ENCODE measurements at regions not wholly inside any gene's neighbourhood (a gene's known extent, or its start where the extent isn't known, plus 50 kb on each side); places are given as distances from the start of the nearest gene placed in this dataset.

DNA sequence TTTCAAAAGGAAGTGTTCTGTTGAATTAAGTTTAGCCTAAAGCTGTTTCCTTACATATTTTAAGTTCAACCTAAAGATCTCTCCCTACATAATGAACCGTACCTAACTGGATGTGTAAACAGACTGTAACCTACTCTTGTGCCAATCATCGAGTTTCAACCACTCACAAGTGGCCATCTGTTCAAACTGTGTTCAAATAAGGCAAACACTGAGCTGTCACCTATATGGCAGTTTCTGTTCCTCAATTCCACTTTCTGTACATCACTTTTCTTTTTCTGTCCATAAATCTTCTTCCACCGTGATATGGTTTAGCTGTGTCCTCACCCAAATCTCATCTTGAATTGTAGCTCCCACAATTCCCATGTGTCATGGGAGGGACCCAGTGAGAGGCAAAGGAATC is 428.6 kb downstream of the HACE1 start:
- no peaks in the 10 kb centered on the region; the same call in 1 of the 2 replicates for H3K27me3 ChIP-seq (ENCODE audit: control insufficient read depth, insufficient read depth, low read length)
- no peak overlapping the region for H3K4me3 ChIP-seq (ENCODE audit: low read length)
- H3K27ac ChIP-seq (ENCODE audit: low read length) = no peak overlapping the region
- no CpG with 5 or more reads among the region's 3 CpGs for WGBS (ENCODE audit: insufficient coverage, insufficient read length)
- no peaks in the 10 kb centered on the region for H3K9me3 ChIP-seq (ENCODE audit: control insufficient read depth, insufficient read depth, low read length)
- no peak for DNase-seq (ENCODE audit: low read depth, low spot score)
- H3K4me1 ChIP-seq (ENCODE audit: control insufficient read depth, insufficient read depth, low read length) = no peaks in the 10 kb centered on the region
- H3K36me3 ChIP-seq (ENCODE audit: control insufficient read depth, insufficient read depth, low read length) = no peaks in the 10 kb centered on the region

DNA sequence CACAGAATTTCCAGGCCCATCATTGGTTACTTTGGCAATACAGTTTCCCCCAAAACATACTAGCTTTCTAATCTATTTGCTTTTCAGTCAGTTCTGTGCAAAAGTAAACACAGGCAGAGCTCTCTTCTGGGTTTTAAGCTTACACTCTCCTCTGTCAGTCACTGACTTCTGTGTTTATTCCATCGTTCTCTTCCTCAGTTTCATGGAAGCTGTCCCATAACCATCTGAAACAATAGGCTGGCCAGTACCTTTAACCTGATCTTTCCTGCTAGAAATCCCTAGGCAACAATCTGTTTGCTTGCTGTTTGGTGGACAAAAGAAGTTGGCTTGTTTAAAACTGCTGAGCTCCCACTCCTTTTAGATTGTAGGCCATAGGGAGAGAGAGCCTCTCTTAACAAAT is 431.5 kb downstream of the HACE1 start:
- no CpG with 5 or more reads among the region's 1 CpG for WGBS (ENCODE audit: insufficient coverage, insufficient read length)
- H3K27me3 ChIP-seq (ENCODE audit: control insufficient read depth, insufficient read depth, low read length) = no peaks in the 10 kb centered on the region; the same call in 1 of the 2 replicates
- no peak for DNase-seq (ENCODE audit: low read depth, low spot score)
- H3K4me1 ChIP-seq (ENCODE audit: control insufficient read depth, insufficient read depth, low read length) = no peaks in the 10 kb centered on the region
- no peaks in the 10 kb centered on the region for H3K36me3 ChIP-seq (ENCODE audit: control insufficient read depth, insufficient read depth, low read length)
- H3K9me3 ChIP-seq (ENCODE audit: control insufficient read depth, insufficient read depth, low read length) = no peaks in the 10 kb centered on the region
- no peak overlapping the region for H3K27ac ChIP-seq (ENCODE audit: low read length)
- no peak overlapping the region for H3K4me3 ChIP-seq (ENCODE audit: low read length)

DNA sequence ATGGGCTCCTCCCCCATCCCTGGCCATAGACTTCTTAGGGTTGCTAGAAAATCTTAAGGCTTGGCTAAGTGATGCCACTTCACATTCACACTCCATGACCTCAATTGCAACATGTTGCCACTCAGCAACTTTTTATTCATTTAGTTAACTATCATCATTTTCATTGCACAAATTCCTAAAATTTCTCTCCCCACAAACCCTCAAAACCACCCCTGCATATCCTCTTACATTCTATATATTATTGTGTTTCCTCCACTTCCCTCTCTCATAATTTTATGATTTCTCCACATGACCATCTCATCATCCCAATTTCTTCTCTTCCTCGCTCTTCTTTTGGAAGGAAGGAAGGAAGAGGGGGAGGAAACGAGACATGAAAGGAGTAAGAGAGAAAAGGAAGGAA is 436.0 kb downstream of the HACE1 start:
- Histone ChIP-seq H3K27ac (ENCODE audit: low read length) (no peak overlapping the region), H3K27me3 (ENCODE audit: control insufficient read depth, insufficient read depth, low read length) (no peaks in the 10 kb centered on the region; the same call in 1 of the 2 replicates), H3K36me3 (ENCODE audit: control insufficient read depth, insufficient read depth, low read length) (no peaks in the 10 kb centered on the region), H3K9me3 (ENCODE audit: control insufficient read depth, insufficient read depth, low read length) (no peaks in the 10 kb centered on the region), H3K4me1 (ENCODE audit: control insufficient read depth, insufficient read depth, low read length) (no peaks in the 10 kb centered on the region), H3K4me3 (ENCODE audit: low read length) (no peak overlapping the region)
- no peak for DNase-seq (ENCODE audit: low read depth, low spot score)
- WGBS (ENCODE audit: insufficient coverage, insufficient read length) = 96% methylated on average over 2 of the region's 2 CpGs

DNA sequence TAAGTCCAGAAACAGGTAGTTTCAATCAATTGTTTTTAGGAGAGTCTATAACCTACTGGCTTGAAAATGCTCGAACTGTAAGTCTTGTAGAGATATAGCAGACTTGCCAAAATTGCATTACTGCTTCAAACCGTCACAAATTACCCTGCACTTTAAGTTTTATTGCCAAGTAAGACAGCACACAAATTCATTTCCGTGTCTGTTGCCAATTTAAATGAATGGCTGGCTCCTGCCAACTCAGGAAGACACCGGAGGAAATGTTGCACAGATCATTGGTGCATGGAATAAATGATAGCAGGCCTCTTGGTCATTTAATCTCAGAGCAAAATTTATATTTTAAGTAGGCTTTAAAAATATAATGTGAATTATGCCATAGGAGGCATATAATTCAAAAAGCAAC is 438.1 kb downstream of the HACE1 start:
- Histone ChIP-seq H3K9me3 (ENCODE audit: control insufficient read depth, insufficient read depth, low read length) (no peaks in the 10 kb centered on the region), H3K36me3 (ENCODE audit: control insufficient read depth, insufficient read depth, low read length) (no peaks in the 10 kb centered on the region), H3K4me3 (ENCODE audit: low read length) (no peak overlapping the region), H3K27ac (ENCODE audit: low read length) (no peak overlapping the region), H3K27me3 (ENCODE audit: control insufficient read depth, insufficient read depth, low read length) (no peaks in the 10 kb centered on the region), H3K4me1 (ENCODE audit: control insufficient read depth, insufficient read depth, low read length) (no peaks in the 10 kb centered on the region)
- DNase-seq (ENCODE audit: low read depth, low spot score) = no peak
- no CpG with 5 or more reads among the region's 4 CpGs for WGBS (ENCODE audit: insufficient coverage, insufficient read length)

DNA sequence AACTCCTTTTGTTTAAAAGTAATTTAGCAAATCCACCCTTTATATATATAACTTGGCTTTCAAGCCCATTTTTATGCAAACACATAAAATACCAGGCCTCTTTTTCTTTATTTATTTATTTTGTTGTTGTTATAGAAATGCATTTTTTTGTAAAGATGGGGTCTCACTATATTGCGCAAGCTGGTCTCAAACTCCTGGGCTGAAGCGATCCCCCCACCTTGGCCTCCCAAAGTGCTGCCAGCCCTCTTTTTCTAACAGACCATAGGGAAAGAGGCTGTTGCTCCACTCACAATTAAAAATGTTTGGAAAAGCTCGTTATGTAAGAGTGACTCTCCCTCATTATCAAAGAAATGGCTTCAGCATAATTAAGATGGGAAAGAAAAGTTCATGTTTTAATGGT is 440.9 kb downstream of the HACE1 start:
- Histone ChIP-seq H3K36me3 (ENCODE audit: control insufficient read depth, insufficient read depth, low read length) (no peaks in the 10 kb centered on the region), H3K4me3 (ENCODE audit: low read length) (no peak overlapping the region), H3K9me3 (ENCODE audit: control insufficient read depth, insufficient read depth, low read length) (no peaks in the 10 kb centered on the region), H3K27me3 (ENCODE audit: control insufficient read depth, insufficient read depth, low read length) (no peaks in the 10 kb centered on the region), H3K4me1 (ENCODE audit: control insufficient read depth, insufficient read depth, low read length) (no peaks in the 10 kb centered on the region), H3K27ac (ENCODE audit: low read length) (no peak overlapping the region)
- DNase-seq (ENCODE audit: low read depth, low spot score) = no peak
- no CpG with 5 or more reads among the region's 3 CpGs for WGBS (ENCODE audit: insufficient coverage, insufficient read length)

DNA sequence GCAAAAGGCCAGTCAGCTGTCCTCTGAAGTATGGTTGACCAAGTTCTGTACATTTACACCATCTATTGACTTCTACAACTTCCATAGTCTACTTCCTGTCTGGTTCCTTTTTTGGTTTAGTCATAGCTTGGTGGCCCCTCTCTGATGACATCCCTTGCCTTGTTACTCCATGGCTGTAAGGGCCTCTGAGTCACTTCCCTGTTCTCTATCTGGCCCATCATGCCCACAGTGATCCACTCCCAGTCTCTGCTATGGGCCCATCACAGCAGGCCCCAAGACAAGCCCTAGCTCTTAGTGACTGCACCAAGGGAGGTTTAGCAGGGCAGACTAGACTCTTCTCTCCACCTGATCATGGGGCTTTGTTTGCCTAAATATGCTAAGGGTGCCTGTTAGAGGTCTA is 441.6 kb downstream of the HACE1 start:
- no peak for DNase-seq (ENCODE audit: low read depth, low spot score)
- H3K27me3 ChIP-seq (ENCODE audit: control insufficient read depth, insufficient read depth, low read length) = no peaks in the 10 kb centered on the region
- no peaks in the 10 kb centered on the region for H3K9me3 ChIP-seq (ENCODE audit: control insufficient read depth, insufficient read depth, low read length)
- no peaks in the 10 kb centered on the region for H3K36me3 ChIP-seq (ENCODE audit: control insufficient read depth, insufficient read depth, low read length)
- H3K27ac ChIP-seq (ENCODE audit: low read length) = no peak overlapping the region
- H3K4me1 ChIP-seq (ENCODE audit: control insufficient read depth, insufficient read depth, low read length) = no peaks in the 10 kb centered on the region
- H3K4me3 ChIP-seq (ENCODE audit: low read length) = no peak overlapping the region

DNA sequence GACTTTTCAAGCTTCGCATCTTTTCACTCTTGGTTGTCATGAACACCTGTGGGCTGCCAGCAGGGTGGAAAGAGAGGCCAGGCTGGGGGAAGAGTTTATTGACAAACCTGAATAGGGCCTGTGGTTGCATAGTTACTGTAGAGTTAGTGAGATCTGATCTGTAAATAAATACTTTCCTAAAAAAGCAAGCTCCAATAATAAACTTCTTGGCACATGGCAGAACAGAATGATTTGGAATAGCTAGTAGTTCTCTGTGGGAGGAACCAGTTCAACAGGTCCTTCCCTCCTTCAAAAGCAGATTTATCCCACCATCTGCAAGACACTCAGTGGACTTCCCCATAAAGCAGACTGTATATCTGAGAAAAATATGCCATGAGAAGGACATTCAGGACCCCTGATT is 445.0 kb downstream of the HACE1 start:
- no peak overlapping the region for H3K4me3 ChIP-seq (ENCODE audit: low read length)
- no CpG with 5 or more reads among the region's 1 CpG for WGBS (ENCODE audit: insufficient coverage, insufficient read length)
- H3K9me3 ChIP-seq (ENCODE audit: control insufficient read depth, insufficient read depth, low read length) = no peaks in the 10 kb centered on the region
- no peak for DNase-seq (ENCODE audit: low read depth, low spot score)
- H3K36me3 ChIP-seq (ENCODE audit: control insufficient read depth, insufficient read depth, low read length) = no peaks in the 10 kb centered on the region
- no peak overlapping the region for H3K27ac ChIP-seq (ENCODE audit: low read length)
- no peaks in the 10 kb centered on the region for H3K27me3 ChIP-seq (ENCODE audit: control insufficient read depth, insufficient read depth, low read length)
- H3K4me1 ChIP-seq (ENCODE audit: control insufficient read depth, insufficient read depth, low read length) = no peaks in the 10 kb centered on the region

DNA sequence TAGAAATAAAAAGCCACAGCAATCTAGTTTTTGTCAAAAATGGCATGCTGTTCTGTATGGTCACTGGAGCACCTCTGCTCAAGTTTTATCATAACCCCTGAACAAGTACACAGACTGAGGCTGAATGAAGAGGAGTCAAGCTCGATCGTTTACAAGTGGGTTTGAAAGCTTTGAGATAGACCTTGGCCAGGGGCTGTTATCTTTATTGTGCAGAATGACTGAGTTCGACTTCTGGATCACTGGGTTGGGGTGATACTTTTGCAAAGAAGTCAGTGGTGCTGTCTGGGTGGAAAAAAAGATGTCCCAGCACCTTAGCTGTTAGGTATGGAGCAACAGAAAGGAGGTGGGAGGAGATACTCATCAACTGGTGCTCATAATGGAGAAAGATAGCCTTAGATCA is 446.0 kb downstream of the HACE1 start:
- no peaks in the 10 kb centered on the region for H3K27me3 ChIP-seq (ENCODE audit: control insufficient read depth, insufficient read depth, low read length)
- H3K36me3 ChIP-seq (ENCODE audit: control insufficient read depth, insufficient read depth, low read length) = no peaks in the 10 kb centered on the region
- no peak overlapping the region for H3K4me3 ChIP-seq (ENCODE audit: low read length)
- WGBS (ENCODE audit: insufficient coverage, insufficient read length) = no CpG with 5 or more reads among the region's 3 CpGs
- no peaks in the 10 kb centered on the region for H3K9me3 ChIP-seq (ENCODE audit: control insufficient read depth, insufficient read depth, low read length)
- no peaks in the 10 kb centered on the region for H3K4me1 ChIP-seq (ENCODE audit: control insufficient read depth, insufficient read depth, low read length)
- H3K27ac ChIP-seq (ENCODE audit: low read length) = no peak overlapping the region
- DNase-seq (ENCODE audit: low read depth, low spot score) = no peak

DNA sequence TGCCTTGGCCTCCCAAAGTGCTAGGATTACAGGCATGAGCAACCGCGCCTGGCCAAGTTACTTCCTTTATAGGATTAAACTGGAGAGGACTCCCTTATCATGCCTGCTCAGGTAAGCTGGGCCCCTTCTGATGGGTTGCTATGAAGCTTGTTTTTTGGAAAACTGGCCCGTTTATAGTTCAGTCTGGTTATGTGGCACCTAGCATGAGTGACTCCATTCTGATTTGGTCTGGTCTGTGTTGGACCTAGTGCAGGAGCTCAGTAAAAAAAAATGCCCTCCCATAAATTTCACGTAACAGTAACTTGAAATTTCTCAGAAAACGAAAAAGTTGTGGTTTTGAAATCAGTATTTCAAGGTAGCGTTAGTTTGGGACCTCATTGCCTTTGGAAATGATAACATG is 448.4 kb downstream of the HACE1 start:
- Histone ChIP-seq H3K36me3 (ENCODE audit: control insufficient read depth, insufficient read depth, low read length) (no peaks in the 10 kb centered on the region), H3K27ac (ENCODE audit: low read length) (no peak overlapping the region), H3K4me3 (ENCODE audit: low read length) (no peak overlapping the region), H3K9me3 (ENCODE audit: control insufficient read depth, insufficient read depth, low read length) (no peaks in the 10 kb centered on the region), H3K4me1 (ENCODE audit: control insufficient read depth, insufficient read depth, low read length) (no peaks in the 10 kb centered on the region), H3K27me3 (ENCODE audit: control insufficient read depth, insufficient read depth, low read length) (no peaks in the 10 kb centered on the region)
- WGBS (ENCODE audit: insufficient coverage, insufficient read length) = no CpG with 5 or more reads among the region's 6 CpGs
- no peak for DNase-seq (ENCODE audit: low read depth, low spot score)

DNA sequence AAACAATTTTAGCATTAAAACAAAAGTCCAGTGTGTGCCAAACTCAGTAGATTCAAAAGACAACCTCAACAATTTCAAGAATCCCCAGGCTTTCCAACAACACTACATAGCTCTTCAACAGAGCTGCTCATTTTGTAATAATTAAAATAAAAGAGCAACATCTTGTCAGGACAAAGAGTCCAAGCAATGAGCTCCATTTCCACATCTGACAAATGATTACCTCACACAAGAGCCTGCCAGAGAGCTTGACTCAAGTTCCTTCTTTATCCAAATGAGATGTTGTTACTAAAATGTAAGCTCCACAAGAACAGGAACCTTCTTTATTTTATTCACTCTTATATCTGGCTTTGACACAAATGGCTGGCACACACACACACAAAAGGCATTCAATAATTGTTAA is 449.8 kb downstream of the HACE1 start:
- no peak for DNase-seq (ENCODE audit: low read depth, low spot score)
- Histone ChIP-seq H3K36me3 (ENCODE audit: control insufficient read depth, insufficient read depth, low read length) (no peaks in the 10 kb centered on the region), H3K4me1 (ENCODE audit: control insufficient read depth, insufficient read depth, low read length) (no peaks in the 10 kb centered on the region), H3K4me3 (ENCODE audit: low read length) (no peak overlapping the region), H3K27ac (ENCODE audit: low read length) (no peak overlapping the region), H3K9me3 (ENCODE audit: control insufficient read depth, insufficient read depth, low read length) (no peaks in the 10 kb centered on the region), H3K27me3 (ENCODE audit: control insufficient read depth, insufficient read depth, low read length) (no peaks in the 10 kb centered on the region)

DNA sequence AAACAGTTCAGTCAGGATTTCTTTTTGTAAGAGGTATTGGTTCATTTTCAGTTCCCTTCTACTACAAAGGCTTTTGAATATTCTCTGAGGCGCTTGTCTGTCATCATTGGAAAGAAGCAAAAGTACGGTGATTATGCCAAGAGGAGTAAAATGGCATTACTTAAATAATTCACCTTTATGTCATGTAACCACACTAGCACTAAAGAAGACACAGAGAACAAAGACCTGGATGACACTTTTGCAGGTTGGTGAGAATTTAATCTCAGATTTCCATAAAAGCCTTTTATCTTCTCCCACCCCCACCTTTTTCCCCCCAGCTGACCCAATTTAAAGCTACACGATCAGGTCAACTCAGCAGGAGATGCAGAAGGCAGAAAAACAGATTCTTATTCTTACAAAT is 451.8 kb downstream of the HACE1 start:
- no peaks in the 10 kb centered on the region for H3K9me3 ChIP-seq (ENCODE audit: control insufficient read depth, insufficient read depth, low read length)
- WGBS (ENCODE audit: insufficient coverage, insufficient read length) = no CpG with 5 or more reads among the region's 3 CpGs
- no peak overlapping the region for H3K4me3 ChIP-seq (ENCODE audit: low read length)
- H3K36me3 ChIP-seq (ENCODE audit: control insufficient read depth, insufficient read depth, low read length) = no peaks in the 10 kb centered on the region
- no peaks in the 10 kb centered on the region for H3K4me1 ChIP-seq (ENCODE audit: control insufficient read depth, insufficient read depth, low read length)
- no peak overlapping the region for H3K27ac ChIP-seq (ENCODE audit: low read length)
- DNase-seq (ENCODE audit: low read depth, low spot score) = no peak
- H3K27me3 ChIP-seq (ENCODE audit: control insufficient read depth, insufficient read depth, low read length) = no peaks in the 10 kb centered on the region

All from iPS DF 6.9 (cell line).